Hepatic stellate cell (primary cell): ENCODE measurements at regions not wholly inside any gene's neighbourhood (a gene's known extent, or its start where the extent isn't known, plus 50 kb on each side); places are given as distances from the start of the nearest gene placed in this dataset.
"Not testable (repeated sequence)": the region's sequence is repeated elsewhere in the genome, so short reads cannot be mapped to it uniquely, and the experiment has no call there.

Experiments used
- DNase-seq: peaks from one replicate; pipeline ENCODE4 v3.0.0; 2011; ENCODE audit warnings: low spot score

GRCh38 chr9:41367301-41367700, 178.2 kb upstream of the ZNG1F start:
- DNase-seq: not testable (repeated sequence)

- not testable (repeated sequence) for DNase-seq
Measured at GRCh38 chr9:41361790-41362189, 172.7 kb upstream of the ZNG1F start.

- not testable (repeated sequence) for DNase-seq
Measured at GRCh38 chr9:41359116-41359515, 170.0 kb upstream of the ZNG1F start.

- DNase-seq: not testable (repeated sequence)
Measured at GRCh38 chr9:41358682-41359081, 169.6 kb upstream of the ZNG1F start.

GRCh38 chr9:41357918-41358404, 168.8 kb upstream of the ZNG1F start:
- DNase-seq: not testable (repeated sequence)

- DNase-seq: not testable (repeated sequence)
Measured at GRCh38 chr9:41357350-41357748, 168.2 kb upstream of the ZNG1F start.

- DNase-seq: not testable (repeated sequence)
Measured at GRCh38 chr9:41356588-41357349, 167.7 kb upstream of the ZNG1F start.

- not testable (repeated sequence) for DNase-seq
Measured at GRCh38 chr9:41355712-41356450, 166.8 kb upstream of the ZNG1F start.

- not testable (repeated sequence) for DNase-seq
Measured at GRCh38 chr9:41354978-41355377, 165.9 kb upstream of the ZNG1F start.

GRCh38 chr9:41354060-41354934, 165.2 kb upstream of the ZNG1F start:
- not testable (repeated sequence) for DNase-seq

- not testable (repeated sequence) for DNase-seq
Measured at GRCh38 chr9:41353026-41353425, 163.9 kb upstream of the ZNG1F start.

- not testable (repeated sequence) for DNase-seq
Measured at GRCh38 chr9:41352390-41352789, 163.3 kb upstream of the ZNG1F start.

GRCh38 chr9:41347893-41348292, 158.8 kb upstream of the ZNG1F start:
- DNase-seq: not testable (repeated sequence)

- not testable (repeated sequence) for DNase-seq
Measured at GRCh38 chr9:41332562-41332961, 143.4 kb upstream of the ZNG1F start.

GRCh38 chr9:41321277-41321676, 132.2 kb upstream of the ZNG1F start:
- not testable (repeated sequence) for DNase-seq

GRCh38 chr9:41308953-41309352, 119.8 kb upstream of the ZNG1F start:
- DNase-seq: not testable (repeated sequence)

GRCh38 chr9:41285744-41286143, 96.6 kb upstream of the ZNG1F start:
- not testable (repeated sequence) for DNase-seq

- not testable (repeated sequence) for DNase-seq
Measured at GRCh38 chr9:41280299-41281238, 91.5 kb upstream of the ZNG1F start.

GRCh38 chr9:41279437-41279836, 90.3 kb upstream of the ZNG1F start:
- not testable (repeated sequence) for DNase-seq

- not testable (repeated sequence) for DNase-seq
Measured at GRCh38 chr9:41279033-41279432, 89.9 kb upstream of the ZNG1F start.
